K562 (cell line): ENCODE measurements at regions not wholly inside any gene's neighbourhood (a gene's known extent, or its start where the extent isn't known, plus 50 kb on each side); places are given as distances from the start of the nearest gene placed in this dataset.

Experiments used
- ATAC-seq: fragments of 200-7000 bp; cut with Tn5 transposase; 3 replicates; pipeline ENCODE4 v1.9.1; 2020; ENCODE audit warnings: moderate library complexity
- BruUV-seq: library from RNA; stranded (reverse); fragments of 400-500 nt; replicated peaks from 2 replicates; lab custom pipeline; 2021; lab: Mats Ljungman, UMichigan
- CTCF ChIA-PET: fragments of 300-600 bp; formaldehyde crosslinking; extraction: SDS; loops from one replicate; lab custom pipeline; 2021; ENCODE audit warnings: low intra/inter-chr PET ratio; lab: Yijun Ruan, JAX
- POLR2A ChIA-PET: fragments of 300-600, 350-650 bp; sonication (Branson Sonifier 250); formaldehyde crosslinking; extraction: SDS; loops from one replicate; lab custom pipeline; 2021; ENCODE audit warnings: antibody characterized with exemption, inconsistent platforms; lab: Yijun Ruan, JAX
- DNase-seq, 4 experiments: peaks; one replicate each; pipeline versions ENCODE4 v3.0.0 to v3.0.0-alpha.2; 2011 to 2018; ENCODE audit warnings: low spot score in 3 of 4, mixed read lengths in 3 of 4; ENCODE audit errors: extremely low read depth in 1 of 4
- FAIRE-seq: peaks from 2 replicates; lab custom pipeline; 2011; peaks lifted over from hg19 to GRCh38; lab: Jason Lieb, UNC
- H2AFZ ChIP-seq: 2 replicates; pipeline ENCODE4 v1.6.0; 2011; ENCODE audit warnings: low read depth, low read length, control low read depth, inconsistent platforms
- H3K27ac ChIP-seq: fragments of 200-600 bp; 3 replicates; pipeline ENCODE4 v1.8.0; 2011; ENCODE audit warnings: low read depth, mild to moderate bottlenecking, control low read depth, inconsistent platforms, low read length, moderate library complexity, mixed read lengths; ENCODE audit errors: extremely low read depth
- H3K27me3 ChIP-seq, 2 experiments: fragments of 300-600 bp in 1 of 2; 2 replicates in 1 of 2; 3 replicates in 1 of 2; pipeline versions ENCODE4 v1.6.0 to v1.8.0; 2011; ENCODE audit warnings: inconsistent platforms in 2 of 2, low read length in 2 of 2, mild to moderate bottlenecking in 1 of 2, mixed read lengths in 1 of 2, moderate library complexity in 1 of 2; ENCODE audit not compliant: control insufficient read depth in 2 of 2, insufficient read depth in 2 of 2
- H3K36me3 ChIP-seq: fragments of 300-600 bp; 3 replicates; pipeline ENCODE4 v1.8.0; 2011; ENCODE audit warnings: mild to moderate bottlenecking, low read length, inconsistent platforms; ENCODE audit not compliant: control insufficient read depth, insufficient read depth
- H3K4me1 ChIP-seq, 2 experiments: fragments of 200-600 bp in 1 of 2; replicated peaks in 1 of 2; 2 replicates in 1 of 2; 3 replicates in 1 of 2; pipeline versions ENCODE4 v1.5.1 to v1.8.0; 2011; ENCODE audit warnings: inconsistent platforms in 2 of 2, low read length in 2 of 2, mild to moderate bottlenecking in 1 of 2, mixed read lengths in 1 of 2, moderate library complexity in 1 of 2; ENCODE audit not compliant: control insufficient read depth in 2 of 2, insufficient read depth in 2 of 2
- H3K4me2 ChIP-seq: 2 replicates; pipeline ENCODE4 v1.6.1; 2011; ENCODE audit warnings: low read length, control low read depth, inconsistent platforms, mixed read lengths; ENCODE audit not compliant: insufficient read depth
- H3K4me3 ChIP-seq: fragments of 200-600 bp; sonication (generic), shearing (Covaris generic); 2 replicates; pipeline ENCODE4 v1.5.1; 2016; ENCODE audit warnings: control low read depth, inconsistent platforms
- H3K79me2 ChIP-seq: fragments of 200-600 bp; 3 replicates; pipeline ENCODE4 v1.8.0; 2011; ENCODE audit warnings: low read length, inconsistent platforms; ENCODE audit not compliant: control insufficient read depth, insufficient read depth
- H3K9ac ChIP-seq, 2 experiments: 2 replicates each; pipeline versions ENCODE4 v1.6.0 to v1.6.1; 2011; ENCODE audit warnings: low read depth in 2 of 2, low read length in 2 of 2, control low read depth in 1 of 2, inconsistent platforms in 1 of 2, mild to moderate bottlenecking in 1 of 2, mixed read lengths in 1 of 2; ENCODE audit not compliant: insufficient read depth in 1 of 2
- H3K9me1 ChIP-seq: one replicate; pipeline ENCODE4 v1.6.0; 2011; ENCODE audit warnings: inconsistent platforms, mild to moderate bottlenecking, low read length, moderate library complexity; ENCODE audit not compliant: control insufficient read depth, insufficient read depth
- H3K9me3 ChIP-seq: replicated peaks from 2 replicates; pipeline ENCODE4 v1.5.1; 2011; ENCODE audit warnings: low read depth, low read length, inconsistent platforms; ENCODE audit not compliant: control insufficient read depth, insufficient read depth
- H4K20me1 ChIP-seq: replicated peaks from 2 replicates; pipeline ENCODE4 v1.6.1; 2011; ENCODE audit warnings: low read length, inconsistent platforms, mixed read lengths; ENCODE audit not compliant: control insufficient read depth, insufficient read depth
- BRD9 ChIP-seq: fragments of 450-650 bp; IDR thresholded peaks from 2 replicates; pipeline ENCODE4 v1.6.1; 2018; ENCODE audit warnings: low read depth; ENCODE audit not compliant: partially characterized antibody
- CGGBP1 ChIP-seq: fragments of 250-450 bp; sonication (Bioruptor Pico); IDR thresholded peaks from 2 replicates; pipeline ENCODE4 v1.9.0; 2021; ENCODE audit warnings: mild to moderate bottlenecking
- MGA ChIP-seq: fragments of 450-650 bp; IDR thresholded peaks from 2 replicates; pipeline ENCODE4 v1.6.1; 2016; ENCODE audit warnings: mild to moderate bottlenecking, moderate library complexity
- PHF8 ChIP-seq: fragments of 200-600 bp; sonication (generic); IDR thresholded peaks from 2 replicates; pipeline ENCODE4 v1.6.1; 2012; ENCODE audit warnings: mixed run types, mild to moderate bottlenecking, inconsistent platforms, low read length, moderate library complexity, borderline replicate concordance
- RCOR1 ChIP-seq, 2 experiments: IDR thresholded peaks; 2 replicates each; pipeline ENCODE4 v1.6.1; 2012; ENCODE audit warnings: low read depth in 2 of 2, low read length in 2 of 2, borderline replicate concordance in 1 of 2, improper control_type of control experiment in 1 of 2
- ZNF707 ChIP-seq: fragments of 250-450 bp; sonication (Bioruptor Pico); conservative IDR thresholded peaks from 2 replicates; pipeline ENCODE4 v1.8.0; 2022; ENCODE audit warnings: inconsistent platforms, mild to moderate bottlenecking, moderate library complexity
- in situ Hi-C: fragments of 300-500 bp; cut with MboI; formaldehyde crosslinking; loops from 4 replicates; pipeline ENCODE4 v1.15.0; 2018; ENCODE audit warnings: inconsistent platforms, mixed read lengths
- intact Hi-C: fragments of 100-400 bp; cut with micrococcal nuclease; formaldehyde crosslinking; loops from 2 replicates; pipeline ENCODE4 v1.14.2; 2022
- TF ChIP-seq, protein P1 (sequence below), 2 experiments: fragments of 450-650 bp; IDR thresholded peaks; 2 replicates each; pipeline ENCODE4 v1.6.1; 2016

GRCh38 chr2:65626831-65627230, 194.4 kb upstream of the SPRED2 start:
- Histone ChIP-seq H3K9ac (no peak overlapping the region), H3K4me1 (no peaks in the 10 kb centered on the region), H3K4me3 (no peak overlapping the region), H3K9me1 (no peaks in the 10 kb centered on the region), H3K36me3 (no peaks in the 10 kb centered on the region), H3K9me3 (no peaks in the 10 kb centered on the region), H3K27ac (no peak overlapping the region), H3K79me2 (no peaks in the 10 kb centered on the region), H2AFZ (no peak overlapping the region), H3K27me3 (peaks cover 5 to 18% of the 10 kb centered on the region in 2 experiments; a peak in 4 of 5 replicates), H4K20me1 (no peaks in the 10 kb centered on the region), H3K4me2 (no peak overlapping the region)
- no peak for FAIRE-seq
- BruUV-seq, result no TSS peak
- CTCF ChIA-PET, result no interaction called here
- DNase-seq, result no peak
- no peak for ATAC-seq
- intact Hi-C loops, result no loop called here
- TF ChIP-seq CGGBP1 (CRISPR knock-in tag) (no peak), MGA (no peak), BRD9 (no peak), ZNF707 (CRISPR knock-in tag) (no peak), RCOR1 (IDR thresholded peaks at IDR 0.05; ENCODE audit: borderline replicate concordance in 1 of 2, low read depth in 2 of 2, low read length in 2 of 2) (no peak), PHF8 (no peak)
- TF ChIP-seq, protein P1, sequence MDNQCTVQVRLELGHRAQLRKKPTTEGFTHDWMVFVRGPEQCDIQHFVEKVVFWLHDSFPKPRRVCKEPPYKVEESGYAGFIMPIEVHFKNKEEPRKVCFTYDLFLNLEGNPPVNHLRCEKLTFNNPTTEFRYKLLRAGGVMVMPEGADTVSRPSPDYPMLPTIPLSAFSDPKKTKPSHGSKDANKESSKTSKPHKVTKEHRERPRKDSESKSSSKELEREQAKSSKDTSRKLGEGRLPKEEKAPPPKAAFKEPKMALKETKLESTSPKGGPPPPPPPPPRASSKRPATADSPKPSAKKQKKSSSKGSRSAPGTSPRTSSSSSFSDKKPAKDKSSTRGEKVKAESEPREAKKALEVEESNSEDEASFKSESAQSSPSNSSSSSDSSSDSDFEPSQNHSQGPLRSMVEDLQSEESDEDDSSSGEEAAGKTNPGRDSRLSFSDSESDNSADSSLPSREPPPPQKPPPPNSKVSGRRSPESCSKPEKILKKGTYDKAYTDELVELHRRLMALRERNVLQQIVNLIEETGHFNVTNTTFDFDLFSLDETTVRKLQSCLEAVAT (IDR thresholded peaks at IDR 0.05), result no peak
- POLR2A ChIA-PET, result no interaction called here
- in situ Hi-C loops, result no loop called here
